ENCODE measurements at regions not wholly inside any gene's neighbourhood (a gene's known extent, or its start where the extent isn't known, plus 50 kb on each side); places are given as distances from the start of the nearest gene placed in this dataset.

GRCh38 chr10:112896273-112896672, 53.8 kb upstream of the TCF7L2 start:
- TF ChIP-seq ELF4 (IDR thresholded peaks at IDR 0.05): no peak
- no peak for TF ChIP-seq BHLHE40 (IDR thresholded peaks at IDR 0.05; ENCODE audit: borderline replicate concordance)
- no peak for TF ChIP-seq HDGF (IDR thresholded peaks at IDR 0.05; ENCODE audit: borderline replicate concordance)
- no peak for TF ChIP-seq CTBP1 (IDR thresholded peaks at IDR 0.05; ENCODE audit: borderline replicate concordance)
- TF ChIP-seq SP1 (IDR thresholded peaks at IDR 0.05): no peak
- TF ChIP-seq SUZ12 (IDR thresholded peaks at IDR 0.05): no peak
- no peak for TF ChIP-seq FOXK2 (IDR thresholded peaks at IDR 0.05)
- no peak for TF ChIP-seq FOXA1 (IDR thresholded peaks at IDR 0.05)
- TF ChIP-seq L3MBTL2 (conservative IDR thresholded peaks at IDR 0.05): no peak
- no peak for TF ChIP-seq TARDBP (IDR thresholded peaks at IDR 0.05)

All from HEK293T (cell line).